ENCODE measurements at regions not wholly inside any gene's neighbourhood (a gene's known extent, or its start where the extent isn't known, plus 50 kb on each side); places are given as distances from the start of the nearest gene placed in this dataset.
"Not testable (repeated sequence)": the region's sequence is repeated elsewhere in the genome, so short reads cannot be mapped to it uniquely, and the experiment has no call there.

- H4K20me1 ChIP-seq (replicated peaks in 1 of 2; ENCODE audit: control insufficient read depth in 1 of 2, insufficient read depth in 2 of 2, low read length in 2 of 2); H3K27me3 ChIP-seq (replicated peaks in 1 of 4; ENCODE audit: control insufficient read depth in 3 of 4, extremely low read depth in 1 of 4, insufficient read depth in 3 of 4, low read length in 3 of 4); H3K79me1 ChIP-seq (ENCODE audit: low read depth, low read length); H3K4me1 ChIP-seq (replicated peaks in 1 of 4; ENCODE audit: control insufficient read depth in 3 of 4, insufficient read depth in 4 of 4, low read length in 3 of 4); H2BK120ac ChIP-seq (replicated peaks; ENCODE audit: low read depth, low read length); FAIRE-seq; CTCF ChIA-PET (ENCODE audit: partially characterized antibody); H3K23me2 ChIP-seq (ENCODE audit: low read depth, low read length); H4K5ac ChIP-seq (ENCODE audit: insufficient read length, low read depth, low read length); H3K56ac ChIP-seq (replicated peaks; ENCODE audit: insufficient read length, low read depth, low read length); H3K9me3 ChIP-seq (ENCODE audit: insufficient read depth in 2 of 2, low read depth in 1 of 2, low read length in 1 of 2); H3K23ac ChIP-seq (ENCODE audit: insufficient read length); H2AFZ ChIP-seq (ENCODE audit: low read length); H2BK12ac ChIP-seq (ENCODE audit: low read depth, low read length); POLR2A ChIA-PET (ENCODE audit: partially characterized antibody); H3K36me3 ChIP-seq (ENCODE audit: control insufficient read depth in 2 of 4, insufficient read depth in 4 of 4, low read length in 3 of 4); H2BK20ac ChIP-seq (ENCODE audit: low read length); H4K8ac ChIP-seq (ENCODE audit: extremely low read depth, insufficient read depth, low read length); H2AK5ac ChIP-seq (ENCODE audit: low read depth, low read length); H3K9ac ChIP-seq (replicated peaks in 1 of 4; ENCODE audit: extremely low read depth in 1 of 4, low read depth in 3 of 4, low read length in 3 of 4); H3K4me2 ChIP-seq (ENCODE audit: insufficient read depth in 1 of 2, low read depth in 2 of 2, low read length in 2 of 2); H3K14ac ChIP-seq (ENCODE audit: insufficient read length); H2BK15ac ChIP-seq (ENCODE audit: low read length); H3K18ac ChIP-seq (ENCODE audit: extremely low read depth, low read length); H4K91ac ChIP-seq (replicated peaks; ENCODE audit: insufficient read length, low read length); DNase-seq (ENCODE audit: low read depth in 1 of 2, low spot score in 2 of 2); H2BK5ac ChIP-seq (ENCODE audit: low read depth, low read length); H3K79me2 ChIP-seq (ENCODE audit: control insufficient read depth in 1 of 2, insufficient read depth in 2 of 2, low read length in 2 of 2); H3K4me3 ChIP-seq (ENCODE audit: extremely low read depth in 1 of 4, insufficient read depth in 2 of 4, low read depth in 3 of 4, low read length in 4 of 4); H3K27ac ChIP-seq (ENCODE audit: low read depth, low read length); H3K4ac ChIP-seq (replicated peaks; ENCODE audit: insufficient read length, low read depth, low read length): not testable (repeated sequence)
- 92% methylated on average over 28 of the region's 51 CpGs; no CpG with 5 or more reads in 1 of the 2 experiments for WGBS, 2 experiments (ENCODE audit: extremely low coverage in 1 of 2, insufficient coverage in 1 of 2, insufficient read length in 1 of 2, insufficient replicate concordance in 2 of 2, low coverage in 1 of 2, low lambda C conversion rate in 2 of 2, missing lambda C conversion rate in 1 of 2)
These were observed 104.8 kb downstream of the SPATA31A6 start for GRCh38 chr9:42288002-42288864.

GRCh38 chr9:42288865-42289229 lies 105.4 kb downstream of the SPATA31A6 start:
- FAIRE-seq; H3K27me3 ChIP-seq (replicated peaks in 1 of 4; ENCODE audit: control insufficient read depth in 3 of 4, extremely low read depth in 1 of 4, insufficient read depth in 3 of 4, low read length in 3 of 4); H3K79me2 ChIP-seq (ENCODE audit: control insufficient read depth in 1 of 2, insufficient read depth in 2 of 2, low read length in 2 of 2); H2BK12ac ChIP-seq (ENCODE audit: low read depth, low read length); H3K18ac ChIP-seq (ENCODE audit: extremely low read depth, low read length); H4K5ac ChIP-seq (ENCODE audit: insufficient read length, low read depth, low read length); H3K56ac ChIP-seq (replicated peaks; ENCODE audit: insufficient read length, low read depth, low read length); H2BK5ac ChIP-seq (ENCODE audit: low read depth, low read length); H3K36me3 ChIP-seq (ENCODE audit: control insufficient read depth in 2 of 4, insufficient read depth in 4 of 4, low read length in 3 of 4); H2AFZ ChIP-seq (ENCODE audit: low read length); CTCF ChIA-PET (ENCODE audit: partially characterized antibody); H2BK20ac ChIP-seq (ENCODE audit: low read length); H3K9me3 ChIP-seq (ENCODE audit: insufficient read depth in 2 of 2, low read depth in 1 of 2, low read length in 1 of 2); H3K4ac ChIP-seq (replicated peaks; ENCODE audit: insufficient read length, low read depth, low read length); H3K79me1 ChIP-seq (ENCODE audit: low read depth, low read length); DNase-seq (ENCODE audit: low read depth in 1 of 2, low spot score in 2 of 2); H2AK5ac ChIP-seq (ENCODE audit: low read depth, low read length); POLR2A ChIA-PET (ENCODE audit: partially characterized antibody); H3K27ac ChIP-seq (ENCODE audit: low read depth, low read length); H4K8ac ChIP-seq (ENCODE audit: extremely low read depth, insufficient read depth, low read length); H3K4me3 ChIP-seq (ENCODE audit: extremely low read depth in 1 of 4, insufficient read depth in 2 of 4, low read depth in 3 of 4, low read length in 4 of 4); H4K91ac ChIP-seq (replicated peaks; ENCODE audit: insufficient read length, low read length); H3K9ac ChIP-seq (replicated peaks in 1 of 4; ENCODE audit: extremely low read depth in 1 of 4, low read depth in 3 of 4, low read length in 3 of 4); H3K14ac ChIP-seq (ENCODE audit: insufficient read length); H3K4me2 ChIP-seq (ENCODE audit: insufficient read depth in 1 of 2, low read depth in 2 of 2, low read length in 2 of 2); H2BK120ac ChIP-seq (replicated peaks; ENCODE audit: low read depth, low read length); H2BK15ac ChIP-seq (ENCODE audit: low read length); H4K20me1 ChIP-seq (replicated peaks in 1 of 2; ENCODE audit: control insufficient read depth in 1 of 2, insufficient read depth in 2 of 2, low read length in 2 of 2); H3K23me2 ChIP-seq (ENCODE audit: low read depth, low read length); H3K4me1 ChIP-seq (replicated peaks in 1 of 4; ENCODE audit: control insufficient read depth in 3 of 4, insufficient read depth in 4 of 4, low read length in 3 of 4); H3K23ac ChIP-seq (ENCODE audit: insufficient read length): not testable (repeated sequence)
- WGBS, 2 experiments (ENCODE audit: extremely low coverage in 1 of 2, insufficient coverage in 1 of 2, insufficient read length in 1 of 2, insufficient replicate concordance in 2 of 2, low coverage in 1 of 2, low lambda C conversion rate in 2 of 2, missing lambda C conversion rate in 1 of 2), result 97% methylated on average over 6 of the region's 11 CpGs; no CpG with 5 or more reads in 1 of the 2 experiments
